NT2/D1 (cell line): ENCODE measurements at regions not wholly inside any gene's neighbourhood (a gene's known extent, or its start where the extent isn't known, plus 50 kb on each side); places are given as distances from the start of the nearest gene placed in this dataset.

ENCODE experiments used
- SUZ12 ChIP-seq: IDR thresholded peaks from 2 replicates; pipeline ENCODE4 v1.6.1; 2011; ENCODE audit not compliant: insufficient read length, insufficient read depth; ENCODE audit errors: extremely low read depth
- YY1 ChIP-seq: IDR thresholded peaks from 2 replicates; pipeline ENCODE4 v1.6.1; 2011; ENCODE audit not compliant: insufficient read length, insufficient read depth
- ZNF274 ChIP-seq: IDR thresholded peaks from 2 replicates; pipeline ENCODE4 v1.6.1; 2011; ENCODE audit warnings: mild to moderate bottlenecking, low read depth, low read length

- TF ChIP-seq ZNF274 (no peak), SUZ12 (no peak), YY1 (no peak)
These were observed 131.0 kb downstream of the RBFOX3 start for GRCh38 chr17:79479876-79480275.
